DMS53 treated with DMSO at 0.1 percent for 48 hours (cell line): ENCODE measurements at regions not wholly inside any gene's neighbourhood (a gene's known extent, or its start where the extent isn't known, plus 50 kb on each side); places are given as distances from the start of the nearest gene placed in this dataset.

Source experiments
- DNase-seq: peaks from one replicate; lab custom pipeline; 2025; ENCODE audit not compliant: unreplicated experiment; lab: John Stamatoyannopoulos, UW

GRCh38 chr1:220322570-220322969 lies 50.3 kb upstream of the RAB3GAP2 start:
- DNase-seq, result no peak
